ENCODE measurements at regions not wholly inside any gene's neighbourhood (a gene's known extent, or its start where the extent isn't known, plus 50 kb on each side); places are given as distances from the start of the nearest gene placed in this dataset.

- Histone ChIP-seq H3K9me3 (no peaks in the 10 kb centered on the region), H3K4me1 (no peaks in the 10 kb centered on the region), H3K36me3 (no peaks in the 10 kb centered on the region), H3K4me3 (no peak overlapping the region), H3K27me3 (no peaks in the 10 kb centered on the region), H3K27ac (no peak overlapping the region)
- WGBS, 2 donors: 90 to 95% methylated on average over 3 of the region's 3 CpGs
- DNase-seq (ENCODE audit: low spot score in 2 of 2): no peak
- TF ChIP-seq, protein P1, sequence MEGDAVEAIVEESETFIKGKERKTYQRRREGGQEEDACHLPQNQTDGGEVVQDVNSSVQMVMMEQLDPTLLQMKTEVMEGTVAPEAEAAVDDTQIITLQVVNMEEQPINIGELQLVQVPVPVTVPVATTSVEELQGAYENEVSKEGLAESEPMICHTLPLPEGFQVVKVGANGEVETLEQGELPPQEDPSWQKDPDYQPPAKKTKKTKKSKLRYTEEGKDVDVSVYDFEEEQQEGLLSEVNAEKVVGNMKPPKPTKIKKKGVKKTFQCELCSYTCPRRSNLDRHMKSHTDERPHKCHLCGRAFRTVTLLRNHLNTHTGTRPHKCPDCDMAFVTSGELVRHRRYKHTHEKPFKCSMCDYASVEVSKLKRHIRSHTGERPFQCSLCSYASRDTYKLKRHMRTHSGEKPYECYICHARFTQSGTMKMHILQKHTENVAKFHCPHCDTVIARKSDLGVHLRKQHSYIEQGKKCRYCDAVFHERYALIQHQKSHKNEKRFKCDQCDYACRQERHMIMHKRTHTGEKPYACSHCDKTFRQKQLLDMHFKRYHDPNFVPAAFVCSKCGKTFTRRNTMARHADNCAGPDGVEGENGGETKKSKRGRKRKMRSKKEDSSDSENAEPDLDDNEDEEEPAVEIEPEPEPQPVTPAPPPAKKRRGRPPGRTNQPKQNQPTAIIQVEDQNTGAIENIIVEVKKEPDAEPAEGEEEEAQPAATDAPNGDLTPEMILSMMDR (IDR thresholded peaks at IDR 0.05): no peak
- TF ChIP-seq EP300 (IDR thresholded peaks at IDR 0.05) (no peak), POLR2A (IDR thresholded peaks at IDR 0.05) (no peak)
Measured at GRCh38 chr15:91547356-91547755, 306.2 kb upstream of the SLCO3A1 start.

DNA sequence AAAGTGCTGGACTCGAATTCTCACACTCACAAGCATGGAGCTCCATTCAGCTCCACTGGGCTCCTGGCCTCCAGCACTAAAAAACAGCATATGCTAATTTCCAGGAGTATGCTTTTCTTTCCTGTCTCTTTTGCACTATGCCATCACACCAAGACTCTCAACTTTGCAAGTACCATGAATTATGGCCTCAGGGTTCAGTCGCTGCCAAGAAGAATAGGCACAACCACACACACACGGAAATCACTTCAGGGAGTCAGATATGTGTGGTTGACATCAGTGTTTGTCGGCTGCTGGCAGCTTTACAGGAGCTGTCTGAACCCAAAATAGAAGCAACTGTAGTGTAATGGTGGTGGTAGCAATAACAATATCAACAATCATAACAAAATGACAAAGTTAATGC, 305.0 kb upstream of the SLCO3A1 start:
- H3K36me3 ChIP-seq: no peaks in the 10 kb centered on the region
- DNase-seq (ENCODE audit: low spot score in 2 of 2): no peak
- TF ChIP-seq, protein P1 (IDR thresholded peaks at IDR 0.05): no peak
- TF ChIP-seq POLR2A (IDR thresholded peaks at IDR 0.05) (no peak), EP300 (IDR thresholded peaks at IDR 0.05) (no peak)
- no peak overlapping the region for H3K27ac ChIP-seq
- no peaks in the 10 kb centered on the region for H3K4me1 ChIP-seq
- H3K4me3 ChIP-seq: no peak overlapping the region
- no peaks in the 10 kb centered on the region for H3K27me3 ChIP-seq
- H3K9me3 ChIP-seq: no peaks in the 10 kb centered on the region
- WGBS, 2 donors: 65 to 74% methylated on average over 4 of the region's 4 CpGs

DNA sequence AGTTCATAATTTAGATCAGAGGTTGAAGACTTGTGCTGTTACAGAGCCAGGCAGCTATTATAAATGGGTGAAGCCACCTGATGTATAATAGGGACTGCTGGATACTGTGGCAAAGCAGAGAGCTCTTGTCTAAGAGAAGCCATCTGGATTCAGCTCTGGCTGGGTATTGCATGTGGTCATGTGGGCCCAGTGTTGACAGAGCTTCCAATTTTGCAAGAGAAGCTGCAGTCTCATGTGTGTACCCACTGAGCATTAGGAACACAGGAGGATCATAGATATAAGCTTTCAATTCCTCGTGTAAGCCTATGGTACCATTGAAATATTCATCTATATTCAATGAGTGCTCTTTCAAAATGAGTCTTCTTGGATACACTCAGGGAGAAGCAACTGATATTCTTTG, 303.9 kb upstream of the SLCO3A1 start:
- DNase-seq (ENCODE audit: low spot score in 2 of 2): no peak
- H3K4me3 ChIP-seq: no peak overlapping the region
- WGBS, 2 donors: 71 to 88% methylated on average over 1 of the region's 1 CpG
- no peaks in the 10 kb centered on the region for H3K9me3 ChIP-seq
- H3K27me3 ChIP-seq: no peaks in the 10 kb centered on the region
- no peaks in the 10 kb centered on the region for H3K4me1 ChIP-seq
- H3K36me3 ChIP-seq: no peaks in the 10 kb centered on the region
- TF ChIP-seq, protein P1 (IDR thresholded peaks at IDR 0.05): no peak
- no peak for TF ChIP-seq EP300 (IDR thresholded peaks at IDR 0.05)
- no peak for TF ChIP-seq POLR2A (IDR thresholded peaks at IDR 0.05)
- no peak overlapping the region for H3K27ac ChIP-seq

GRCh38 chr15:91552555-91552954, 301.0 kb upstream of the SLCO3A1 start:
- TF ChIP-seq EP300 (IDR thresholded peaks at IDR 0.05): no peak
- TF ChIP-seq, protein P1 (IDR thresholded peaks at IDR 0.05): no peak
- no peak for TF ChIP-seq POLR2A (IDR thresholded peaks at IDR 0.05)
- 72 to 74% methylated on average over 5 of the region's 5 CpGs for WGBS, 2 donors
- no peaks in the 10 kb centered on the region for H3K9me3 ChIP-seq

DNA sequence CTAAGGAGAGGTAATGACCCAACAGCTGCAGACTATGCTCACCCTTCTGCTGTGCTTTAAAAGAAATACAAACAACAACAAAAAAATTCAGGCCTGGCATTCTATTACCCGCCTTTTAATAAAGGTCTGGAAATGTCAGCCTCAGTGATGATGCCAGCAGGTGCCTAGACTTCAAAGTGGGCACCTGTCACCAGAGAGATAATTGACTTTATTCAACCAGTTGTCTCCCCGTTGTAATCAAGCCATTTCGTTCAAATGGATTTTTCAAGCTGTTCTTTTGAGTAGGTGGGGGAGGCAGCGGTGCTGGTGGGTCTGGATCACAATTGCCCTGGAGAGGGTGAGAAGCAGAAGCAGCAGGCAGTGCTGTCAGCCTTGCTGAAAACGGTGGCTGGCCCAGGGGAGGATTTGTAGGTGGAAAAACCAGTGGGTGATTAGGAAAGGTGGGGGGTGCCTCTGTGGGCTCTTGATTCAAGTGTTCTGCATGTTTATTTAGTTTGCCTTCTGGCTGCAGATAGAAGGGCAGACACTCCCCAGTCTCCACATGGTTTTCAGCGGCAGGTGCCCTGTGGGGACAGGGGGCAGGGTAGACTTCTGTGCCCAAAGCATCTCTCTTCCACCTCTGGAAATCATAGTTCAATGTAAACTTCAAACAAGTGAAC, 300.2 kb upstream of the SLCO3A1 start:
- no peaks in the 10 kb centered on the region for H3K36me3 ChIP-seq
- no peak overlapping the region for H3K27ac ChIP-seq
- TF ChIP-seq, protein P1 (IDR thresholded peaks at IDR 0.05): no peak
- no peak for TF ChIP-seq POLR2A (IDR thresholded peaks at IDR 0.05)
- TF ChIP-seq EP300 (IDR thresholded peaks at IDR 0.05): no peak
- H3K4me3 ChIP-seq: no peak overlapping the region
- 67 to 69% methylated on average over 6 of the region's 6 CpGs for WGBS, 2 donors
- H3K9me3 ChIP-seq: no peaks in the 10 kb centered on the region
- DNase-seq (ENCODE audit: low spot score in 2 of 2): no peak
- no peaks in the 10 kb centered on the region for H3K27me3 ChIP-seq
- H3K4me1 ChIP-seq: no peaks in the 10 kb centered on the region

More at GRCh38 chr15:91552555-91552954, 301.0 kb upstream of the SLCO3A1 start:
- Histone ChIP-seq H3K27ac (no peak overlapping the region), H3K4me1 (no peaks in the 10 kb centered on the region), H3K27me3 (no peaks in the 10 kb centered on the region), H3K4me3 (no peak overlapping the region), H3K36me3 (no peaks in the 10 kb centered on the region)
- DNase-seq (ENCODE audit: low spot score in 2 of 2): no peak
